Progenitor cell of endocrine pancreas (in vitro differentiated cells): ENCODE measurements at regions not wholly inside any gene's neighbourhood (a gene's known extent, or its start where the extent isn't known, plus 50 kb on each side); places are given as distances from the start of the nearest gene placed in this dataset.

Source experiments
- DNase-seq: peaks from one replicate; pipeline ENCODE4 v3.0.0; 2021; ENCODE audit warnings: low spot score; ENCODE audit not compliant: unreplicated experiment
- H3K27ac Mint-ChIP-seq: 2 replicates; pipeline ENCODE4 v1.8.0; 2021; ENCODE audit warnings: mild to moderate bottlenecking, moderate library complexity, mixed read lengths
- H3K27me3 Mint-ChIP-seq: 2 replicates; pipeline ENCODE4 v1.8.0; 2021; ENCODE audit warnings: mixed read lengths
- H3K36me3 Mint-ChIP-seq: 2 replicates; pipeline ENCODE4 v1.8.0; 2022; ENCODE audit warnings: mixed read lengths; ENCODE audit not compliant: insufficient read depth
- H3K4me1 Mint-ChIP-seq: 2 replicates; pipeline ENCODE4 v1.8.0; 2021; ENCODE audit warnings: low read depth, mixed read lengths
- H3K4me3 Mint-ChIP-seq: 2 replicates; pipeline ENCODE4 v1.8.0; 2021; ENCODE audit warnings: low read depth, mild to moderate bottlenecking, moderate library complexity, mixed read lengths
- H3K9me3 Mint-ChIP-seq: 2 replicates; pipeline ENCODE4 v1.8.0; 2021; ENCODE audit warnings: low read depth, mixed read lengths
- TF ChIP-seq, protein P1 (sequence below): fragments of 200-600 bp; sonication (generic); IDR thresholded peaks from one replicate; pipeline ENCODE4 v1.5.0; 2021; ENCODE audit warnings: antibody characterized with exemption, mild to moderate bottlenecking; ENCODE audit not compliant: unreplicated experiment

GRCh38 chr22:47776329-47776728 is 1013.9 kb downstream of the TBC1D22A start:
- Mint-ChIP-seq H3K4me3 (no peak overlapping the region), H3K36me3 (no peaks in the 10 kb centered on the region), H3K27me3 (peaks cover 25% of the 10 kb centered on the region), H3K9me3 (no peaks in the 10 kb centered on the region), H3K27ac (no peak overlapping the region), H3K4me1 (no peaks in the 10 kb centered on the region)
- TF ChIP-seq, protein P1, sequence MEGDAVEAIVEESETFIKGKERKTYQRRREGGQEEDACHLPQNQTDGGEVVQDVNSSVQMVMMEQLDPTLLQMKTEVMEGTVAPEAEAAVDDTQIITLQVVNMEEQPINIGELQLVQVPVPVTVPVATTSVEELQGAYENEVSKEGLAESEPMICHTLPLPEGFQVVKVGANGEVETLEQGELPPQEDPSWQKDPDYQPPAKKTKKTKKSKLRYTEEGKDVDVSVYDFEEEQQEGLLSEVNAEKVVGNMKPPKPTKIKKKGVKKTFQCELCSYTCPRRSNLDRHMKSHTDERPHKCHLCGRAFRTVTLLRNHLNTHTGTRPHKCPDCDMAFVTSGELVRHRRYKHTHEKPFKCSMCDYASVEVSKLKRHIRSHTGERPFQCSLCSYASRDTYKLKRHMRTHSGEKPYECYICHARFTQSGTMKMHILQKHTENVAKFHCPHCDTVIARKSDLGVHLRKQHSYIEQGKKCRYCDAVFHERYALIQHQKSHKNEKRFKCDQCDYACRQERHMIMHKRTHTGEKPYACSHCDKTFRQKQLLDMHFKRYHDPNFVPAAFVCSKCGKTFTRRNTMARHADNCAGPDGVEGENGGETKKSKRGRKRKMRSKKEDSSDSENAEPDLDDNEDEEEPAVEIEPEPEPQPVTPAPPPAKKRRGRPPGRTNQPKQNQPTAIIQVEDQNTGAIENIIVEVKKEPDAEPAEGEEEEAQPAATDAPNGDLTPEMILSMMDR = peak; percentile 33
- no peak for DNase-seq

DNA sequence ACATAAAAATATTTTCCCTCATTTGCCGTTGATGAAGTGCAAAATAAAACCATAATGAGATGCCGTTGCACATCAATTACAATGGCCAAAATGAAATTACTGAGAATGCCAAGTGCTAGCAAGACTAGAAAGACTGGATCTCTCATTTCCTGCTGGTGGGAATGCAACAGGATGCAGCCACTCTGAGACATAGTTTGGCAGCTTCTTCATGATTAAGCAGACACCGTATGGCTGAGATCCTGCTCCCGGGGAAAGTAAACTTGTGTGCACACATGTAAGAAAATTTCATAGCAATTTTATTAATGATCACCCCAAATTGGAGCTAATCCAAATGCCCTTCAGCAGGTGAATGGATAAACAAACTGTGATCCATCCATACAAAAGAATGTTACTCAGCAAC is 1013.2 kb downstream of the TBC1D22A start:
- DNase-seq = no peak
- no peak overlapping the region for H3K4me3 Mint-ChIP-seq
- no peaks in the 10 kb centered on the region for H3K36me3 Mint-ChIP-seq
- H3K9me3 Mint-ChIP-seq = no peaks in the 10 kb centered on the region
- H3K27ac Mint-ChIP-seq = no peak overlapping the region
- no peaks in the 10 kb centered on the region for H3K4me1 Mint-ChIP-seq
- peaks cover 25% of the 10 kb centered on the region for H3K27me3 Mint-ChIP-seq
- TF ChIP-seq, protein P1 = no peak

- H3K9me3 Mint-ChIP-seq = no peaks in the 10 kb centered on the region
Observed at GRCh38 chr22:47775191-47775590, 1012.7 kb downstream of the TBC1D22A start.

DNA sequence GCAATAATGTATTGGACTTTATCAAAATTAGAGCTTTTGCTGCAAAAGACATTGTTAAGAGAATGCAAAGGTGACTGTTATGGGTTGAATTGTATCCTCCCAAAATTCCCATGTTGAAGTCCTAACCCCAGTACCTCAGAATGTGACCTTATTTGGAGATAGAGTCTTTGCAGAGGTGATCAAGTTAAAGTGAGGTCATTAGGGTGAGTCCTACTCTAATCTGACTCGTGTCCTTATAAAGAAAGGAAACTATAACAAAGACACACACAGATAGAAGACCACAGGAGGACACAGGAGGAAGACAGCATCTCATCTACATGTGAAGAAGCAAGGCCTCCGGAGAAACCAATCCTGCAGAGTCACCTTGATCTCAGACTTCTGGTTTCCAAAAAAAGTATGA is 1011.2 kb downstream of the TBC1D22A start:
- Mint-ChIP-seq H3K27ac (no peak overlapping the region), H3K9me3 (no peaks in the 10 kb centered on the region), H3K27me3 (peaks cover 13% of the 10 kb centered on the region), H3K4me3 (no peak overlapping the region), H3K36me3 (no peaks in the 10 kb centered on the region), H3K4me1 (no peaks in the 10 kb centered on the region)
- TF ChIP-seq, protein P1 = no peak
- no peak for DNase-seq

More at GRCh38 chr22:47775191-47775590, 1012.7 kb downstream of the TBC1D22A start:
- H3K27me3 Mint-ChIP-seq = peaks cover 22% of the 10 kb centered on the region
- TF ChIP-seq, protein P1 = no peak
- DNase-seq = no peak
- H3K27ac Mint-ChIP-seq = no peak overlapping the region
- no peak overlapping the region for H3K4me3 Mint-ChIP-seq
- H3K4me1 Mint-ChIP-seq = no peaks in the 10 kb centered on the region
- H3K36me3 Mint-ChIP-seq = no peaks in the 10 kb centered on the region

GRCh38 chr22:47772864-47773263 is 1010.4 kb downstream of the TBC1D22A start:
- Mint-ChIP-seq H3K27ac (no peak overlapping the region), H3K36me3 (no peaks in the 10 kb centered on the region), H3K4me3 (no peak overlapping the region), H3K27me3 (peaks cover 10% of the 10 kb centered on the region), H3K4me1 (no peaks in the 10 kb centered on the region), H3K9me3 (no peaks in the 10 kb centered on the region)
- TF ChIP-seq, protein P1 = no peak
- no peak for DNase-seq
